ENCODE measurements at regions not wholly inside any gene's neighbourhood (a gene's known extent, or its start where the extent isn't known, plus 50 kb on each side); places are given as distances from the start of the nearest gene placed in this dataset.

GRCh38 chr2:215782965-215783364 lies 230.4 kb downstream of the MREG start:
- in situ Hi-C loops (cut with HindIII; ENCODE audit: low pct_unique_long_range_greater_than_20kb, low sequenced_read_pairs) (no loop called here), intact Hi-C loops (cut with micrococcal nuclease; ENCODE audit: unreplicated experiment) (no loop called here)
- Histone ChIP-seq H3K27ac (ENCODE audit: low read length) (no peak overlapping the region), H3K36me3 (ENCODE audit: control insufficient read depth, insufficient read depth, low read length) (no peaks in the 10 kb centered on the region), H3K27me3 (ENCODE audit: control insufficient read depth, insufficient read depth, low read length) (no peaks in the 10 kb centered on the region), H3K4me1 (ENCODE audit: control insufficient read depth, insufficient read depth, low read length) (no peaks in the 10 kb centered on the region), H3K9me3 (ENCODE audit: control insufficient read depth, insufficient read depth, low read depth, low read length) (no peaks in the 10 kb centered on the region), H3K4me3 (ENCODE audit: low read depth in 2 of 2, low read length in 2 of 2) (no peak overlapping the region)
- BruUV-seq (replicated peaks): no TSS peak
- CTCF ChIA-PET: no interaction called here
- no peak for ATAC-seq
- POLR2A ChIA-PET: no interaction called here
- no peak for DNase-seq (ENCODE audit: low read depth, low spot score)
- TF ChIP-seq POLR2AphosphoS5 (IDR thresholded peaks at IDR 0.05; ENCODE audit: low read depth, low read length) (no peak), SIN3A (IDR thresholded peaks at IDR 0.05; ENCODE audit: borderline replicate concordance, insufficient read depth, low read depth, low read length) (no peak), CTCF (IDR thresholded peaks at IDR 0.05) (no peak), TCF7L2 (IDR thresholded peaks at IDR 0.05; ENCODE audit: low read depth, low read length) (no peak), REST (IDR thresholded peaks at IDR 0.05; ENCODE audit: insufficient read depth in 1 of 2, low read depth in 2 of 2, low read length in 1 of 2) (no peak)

- no peaks in the 10 kb centered on the region for H3K9me3 ChIP-seq (ENCODE audit: control insufficient read depth, insufficient read depth, low read depth, low read length)
- DNase-seq (ENCODE audit: low read depth, low spot score): no peak
- H3K4me3 ChIP-seq (ENCODE audit: low read depth in 2 of 2, low read length in 2 of 2): no peak overlapping the region
- H3K27me3 ChIP-seq (ENCODE audit: control insufficient read depth, insufficient read depth, low read length): no peaks in the 10 kb centered on the region
- H3K27ac ChIP-seq (ENCODE audit: low read length): no peak overlapping the region
- ChIA-PET POLR2A (no interaction called here), CTCF (no interaction called here)
- no peaks in the 10 kb centered on the region for H3K4me1 ChIP-seq (ENCODE audit: control insufficient read depth, insufficient read depth, low read length)
- in situ Hi-C loops (cut with HindIII; ENCODE audit: low pct_unique_long_range_greater_than_20kb, low sequenced_read_pairs) (no loop called here), intact Hi-C loops (cut with micrococcal nuclease; ENCODE audit: unreplicated experiment) (no loop called here)
- ATAC-seq: no peak
- H3K36me3 ChIP-seq (ENCODE audit: control insufficient read depth, insufficient read depth, low read length): no peaks in the 10 kb centered on the region
- BruUV-seq (replicated peaks): no TSS peak
- TF ChIP-seq POLR2AphosphoS5 (IDR thresholded peaks at IDR 0.05; ENCODE audit: low read depth, low read length) (no peak), REST (IDR thresholded peaks at IDR 0.05; ENCODE audit: insufficient read depth in 1 of 2, low read depth in 2 of 2, low read length in 1 of 2) (no peak), TCF7L2 (IDR thresholded peaks at IDR 0.05; ENCODE audit: low read depth, low read length) (no peak), SIN3A (IDR thresholded peaks at IDR 0.05; ENCODE audit: borderline replicate concordance, insufficient read depth, low read depth, low read length) (no peak), CTCF (IDR thresholded peaks at IDR 0.05) (no peak)
These were observed 231.1 kb downstream of the MREG start for GRCh38 chr2:215782295-215782694.
